GM19351 (cell line): ENCODE measurements at regions not wholly inside any gene's neighbourhood (a gene's known extent, or its start where the extent isn't known, plus 50 kb on each side); places are given as distances from the start of the nearest gene placed in this dataset.
"Not testable (repeated sequence)": the region's sequence is repeated elsewhere in the genome, so short reads cannot be mapped to it uniquely, and the experiment has no call there.

Experiments used
- ATAC-seq: cut with Tn5 transposase; IDR thresholded peaks from one replicate; pipeline ENCODE4 v1.9.1; 2021; ENCODE audit warnings: mild to moderate bottlenecking, moderate library complexity; ENCODE audit not compliant: unreplicated experiment

- no peak for ATAC-seq
These were observed 73.4 kb upstream of the ADRA1D start for GRCh38 chr20:4322499-4322898.

GRCh38 chr20:4320291-4320690, 71.2 kb upstream of the ADRA1D start:
- no peak for ATAC-seq

DNA sequence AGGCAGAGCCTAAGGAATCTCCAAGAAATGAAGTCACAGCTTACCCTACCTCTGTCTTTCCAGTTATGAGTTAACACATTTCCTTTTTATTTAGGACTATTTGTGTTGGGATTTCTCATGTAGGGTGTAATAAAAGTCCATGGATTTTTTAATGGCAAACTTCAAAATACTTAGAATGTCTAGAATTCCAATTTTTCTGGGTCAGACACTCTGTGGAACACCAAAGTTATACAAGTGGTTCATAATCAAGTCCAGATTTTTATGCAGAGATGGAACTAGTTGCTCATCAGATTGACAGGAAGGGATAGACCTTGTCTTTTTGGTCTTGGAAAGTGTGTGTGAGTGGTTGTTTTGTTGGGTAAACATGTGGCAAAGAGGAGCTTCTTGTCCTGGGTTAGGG, 69.8 kb upstream of the ADRA1D start:
- ATAC-seq, result no peak

DNA sequence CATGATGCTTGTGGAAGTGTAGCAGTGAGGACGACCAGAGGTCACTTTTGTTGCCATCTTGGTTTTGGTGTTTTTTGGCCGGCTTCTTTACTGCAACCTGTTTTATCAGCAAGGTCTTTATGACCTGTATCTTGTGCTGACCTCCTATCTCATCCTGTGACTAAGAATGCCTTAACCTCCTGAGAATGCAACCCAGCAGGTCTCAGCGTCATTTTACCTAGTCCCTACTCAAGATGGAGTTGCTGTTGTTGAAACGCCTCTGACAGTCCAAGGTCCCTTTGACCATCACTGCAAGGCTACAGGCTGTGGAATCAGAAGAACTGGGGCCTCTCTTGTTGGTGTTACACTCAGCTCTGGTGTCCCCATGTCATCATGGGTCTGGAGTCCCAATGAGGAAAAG, 61.5 kb upstream of the ADRA1D start:
- ATAC-seq, result not testable (repeated sequence)

GRCh38 chr20:4306206-4306605, 57.1 kb upstream of the ADRA1D start:
- no peak for ATAC-seq

GRCh38 chr20:4305091-4305490, 56.0 kb upstream of the ADRA1D start:
- no peak for ATAC-seq

- no peak for ATAC-seq
These were observed 55.5 kb upstream of the ADRA1D start for GRCh38 chr20:4304601-4305000.

GRCh38 chr20:4303136-4303535, 54.0 kb upstream of the ADRA1D start:
- ATAC-seq, result no peak

GRCh38 chr20:4300921-4301320, 51.8 kb upstream of the ADRA1D start:
- no peak for ATAC-seq

DNA sequence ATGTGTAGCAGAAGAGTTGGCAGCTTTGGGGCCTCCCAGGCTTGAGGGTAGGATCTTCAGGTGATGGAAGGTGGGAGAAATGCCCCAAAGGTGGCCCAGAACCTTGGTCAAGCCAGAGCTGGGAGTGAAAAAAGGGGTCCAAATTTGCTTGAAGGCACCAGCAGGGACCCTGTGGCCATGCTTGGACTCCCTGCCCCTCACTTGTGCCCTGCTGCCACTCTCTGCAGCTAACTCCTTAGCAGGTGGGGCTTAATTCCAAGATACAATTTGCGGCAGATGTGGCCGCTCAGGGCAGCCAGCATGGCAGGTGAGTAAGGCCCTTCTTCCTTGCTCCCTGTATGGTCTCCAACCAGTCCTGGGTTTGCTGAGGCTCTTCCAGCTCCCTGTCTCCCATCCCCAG, 51.3 kb upstream of the ADRA1D start:
- no peak for ATAC-seq

DNA sequence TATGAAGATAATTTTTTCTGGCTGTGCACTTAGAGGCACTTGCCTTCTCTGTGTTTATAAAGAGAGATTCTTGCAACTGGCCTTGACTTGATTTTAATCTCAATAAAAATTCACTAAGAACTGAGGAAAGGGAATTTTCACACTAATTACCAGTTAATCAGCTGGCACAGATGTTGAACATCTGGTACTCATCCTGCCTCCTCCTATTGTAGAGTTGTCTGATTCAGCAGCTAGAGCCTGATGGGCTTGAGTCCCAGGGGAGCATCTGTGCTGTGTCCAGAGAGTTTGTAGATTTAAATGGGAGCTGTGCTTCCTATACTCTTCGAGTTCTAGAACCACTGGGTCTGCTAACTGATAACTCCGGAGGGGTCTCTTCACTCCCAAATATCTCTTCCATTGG, 50.7 kb upstream of the ADRA1D start:
- no peak for ATAC-seq

GRCh38 chr20:4299216-4299615, 50.1 kb upstream of the ADRA1D start:
- no peak for ATAC-seq
